CD4-positive, alpha-beta T cell (primary cell): ENCODE measurements at regions not wholly inside any gene's neighbourhood (a gene's known extent, or its start where the extent isn't known, plus 50 kb on each side); places are given as distances from the start of the nearest gene placed in this dataset.

ENCODE experiments used
- ATAC-seq: fragments of 200-7000 bp; cut with Tn5 transposase; one replicate; pipeline ENCODE4 v1.10.0; 2022; ENCODE audit warnings: mild to moderate bottlenecking; ENCODE audit not compliant: poor library complexity
- CTCF ChIA-PET: fragments of 350-600 bp; sonication (Branson Sonifier 250); formaldehyde crosslinking; loops from one replicate; lab custom pipeline; 2021; ENCODE audit warnings: antibody characterized with exemption, inconsistent platforms; lab: Charles Lee
- POLR2A ChIA-PET: fragments of 350-600 bp; sonication (Branson Sonifier 250); formaldehyde crosslinking; loops from one replicate; lab custom pipeline; 2021; ENCODE audit warnings: antibody characterized with exemption, inconsistent platforms; lab: Charles Lee
- DNase-seq, 14 experiments: peaks; one replicate each; pipeline ENCODE4 v3.0.0-alpha.2; 2013 to 2020; ENCODE audit warnings: mixed read lengths in 2 of 14
- H3K27ac ChIP-seq, 2 donors: one replicate each; pipeline versions ENCODE4 v1.5.1 to v1.7.0; 2013; ENCODE audit warnings: low read length in 2 of 2, low read depth in 1 of 2, mild to moderate bottlenecking in 1 of 2
- H3K27me3 ChIP-seq, 2 experiments: 1 replicate in 1 of 2; 2 replicates in 1 of 2; pipeline versions ENCODE4 v1.6.1 to v1.7.0; 2013; ENCODE audit warnings: low read length in 2 of 2, control low read depth in 1 of 2, mild to moderate bottlenecking in 1 of 2, moderate library complexity in 1 of 2; ENCODE audit not compliant: insufficient read depth in 2 of 2, control insufficient read depth in 1 of 2
- H3K36me3 ChIP-seq: one replicate; pipeline ENCODE4 v1.6.1; 2013; ENCODE audit warnings: low read length, control low read depth; ENCODE audit not compliant: insufficient read depth
- H3K4me1 ChIP-seq: one replicate; pipeline ENCODE4 v1.6.1; 2013; ENCODE audit warnings: low read length, control low read depth; ENCODE audit not compliant: insufficient read depth
- H3K4me3 ChIP-seq: one replicate; pipeline ENCODE4 v1.5.1; 2013; ENCODE audit warnings: mild to moderate bottlenecking, low read length, moderate library complexity
- H3K9me3 ChIP-seq, 2 experiments: 1 replicate in 1 of 2; 2 replicates in 1 of 2; pipeline versions ENCODE4 v1.6.1 to v1.7.0; 2013; ENCODE audit warnings: low read length in 2 of 2, mild to moderate bottlenecking in 2 of 2, control low read depth in 1 of 2, moderate library complexity in 1 of 2; ENCODE audit not compliant: control insufficient read depth in 1 of 2, insufficient read depth in 1 of 2
- H3K27ac Mint-ChIP-seq: one replicate; pipeline ENCODE4 v1.8.0; 2020; ENCODE audit warnings: mixed read lengths
- H3K27me3 Mint-ChIP-seq: one replicate; pipeline ENCODE4 v1.8.0; 2021; ENCODE audit warnings: mixed read lengths
- H3K36me3 Mint-ChIP-seq: one replicate; pipeline ENCODE4 v1.8.0; 2021; ENCODE audit warnings: low read depth, mixed read lengths
- H3K4me1 Mint-ChIP-seq: one replicate; pipeline ENCODE4 v1.8.0; 2021; ENCODE audit warnings: low read depth, mixed read lengths
- H3K4me3 Mint-ChIP-seq: one replicate; pipeline ENCODE4 v1.8.0; 2020; ENCODE audit warnings: mild to moderate bottlenecking, mixed read lengths
- H3K9me3 Mint-ChIP-seq: one replicate; pipeline ENCODE4 v1.8.0; 2020; ENCODE audit warnings: mixed read lengths
- intact Hi-C, 2 experiments: fragments of 100-400 bp; cut with DNase I in 1 of 2; cut with micrococcal nuclease in 1 of 2; formaldehyde crosslinking; loops; one replicate each; pipeline versions ENCODE4 v1.15.1 to v1.9.0; 2023 to 2025; cut with DNase I, micrococcal nuclease
- TF ChIP-seq, protein P1 (sequence below): fragments of 200-600 bp; IDR thresholded peaks from one replicate; pipeline ENCODE4 v1.8.0; 2022; ENCODE audit warnings: antibody characterized with exemption, mild to moderate bottlenecking

DNA sequence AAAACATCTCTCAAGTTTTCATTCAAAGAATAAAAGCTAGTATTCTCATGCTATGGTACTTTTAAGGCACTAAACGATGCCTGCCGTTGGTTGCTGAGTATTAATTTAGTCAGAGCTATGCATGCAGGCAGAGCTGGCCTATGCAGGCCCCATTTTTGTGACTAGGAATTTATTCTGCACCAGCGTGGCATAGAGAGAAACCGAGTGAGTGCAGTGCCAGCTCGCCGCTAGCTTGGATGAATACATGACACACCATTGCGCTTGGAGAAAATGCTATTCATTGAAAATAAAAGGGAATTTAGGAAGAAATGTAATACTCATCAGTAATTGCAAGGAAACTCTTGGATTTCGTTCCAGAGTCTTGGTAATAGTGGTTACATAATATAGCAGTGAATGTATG lies 231.6 kb upstream of the RBFOX1 start:
- Mint-ChIP-seq H3K36me3 (no peaks in the 10 kb centered on the region), H3K4me1 (no peaks in the 10 kb centered on the region), H3K27me3 (no peaks in the 10 kb centered on the region), H3K9me3 (peaks cover 11% of the 10 kb centered on the region), H3K4me3 (no peak overlapping the region), H3K27ac (no peak overlapping the region)
- POLR2A ChIA-PET: no interaction called here
- no peaks in the 10 kb centered on the region for H3K27me3 ChIP-seq
- ATAC-seq (no peak), DNase-seq (no peak)
- no peak overlapping the region for H3K27ac ChIP-seq
- no peaks in the 10 kb centered on the region for H3K9me3 ChIP-seq
- no peak overlapping the region for H3K4me3 ChIP-seq
- TF ChIP-seq, protein P1, sequence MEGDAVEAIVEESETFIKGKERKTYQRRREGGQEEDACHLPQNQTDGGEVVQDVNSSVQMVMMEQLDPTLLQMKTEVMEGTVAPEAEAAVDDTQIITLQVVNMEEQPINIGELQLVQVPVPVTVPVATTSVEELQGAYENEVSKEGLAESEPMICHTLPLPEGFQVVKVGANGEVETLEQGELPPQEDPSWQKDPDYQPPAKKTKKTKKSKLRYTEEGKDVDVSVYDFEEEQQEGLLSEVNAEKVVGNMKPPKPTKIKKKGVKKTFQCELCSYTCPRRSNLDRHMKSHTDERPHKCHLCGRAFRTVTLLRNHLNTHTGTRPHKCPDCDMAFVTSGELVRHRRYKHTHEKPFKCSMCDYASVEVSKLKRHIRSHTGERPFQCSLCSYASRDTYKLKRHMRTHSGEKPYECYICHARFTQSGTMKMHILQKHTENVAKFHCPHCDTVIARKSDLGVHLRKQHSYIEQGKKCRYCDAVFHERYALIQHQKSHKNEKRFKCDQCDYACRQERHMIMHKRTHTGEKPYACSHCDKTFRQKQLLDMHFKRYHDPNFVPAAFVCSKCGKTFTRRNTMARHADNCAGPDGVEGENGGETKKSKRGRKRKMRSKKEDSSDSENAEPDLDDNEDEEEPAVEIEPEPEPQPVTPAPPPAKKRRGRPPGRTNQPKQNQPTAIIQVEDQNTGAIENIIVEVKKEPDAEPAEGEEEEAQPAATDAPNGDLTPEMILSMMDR: no peak
- intact Hi-C loops: no loop called here
- CTCF ChIA-PET: no interaction called here
- H3K36me3 ChIP-seq: no peaks in the 10 kb centered on the region
- H3K4me1 ChIP-seq: no peaks in the 10 kb centered on the region

DNA sequence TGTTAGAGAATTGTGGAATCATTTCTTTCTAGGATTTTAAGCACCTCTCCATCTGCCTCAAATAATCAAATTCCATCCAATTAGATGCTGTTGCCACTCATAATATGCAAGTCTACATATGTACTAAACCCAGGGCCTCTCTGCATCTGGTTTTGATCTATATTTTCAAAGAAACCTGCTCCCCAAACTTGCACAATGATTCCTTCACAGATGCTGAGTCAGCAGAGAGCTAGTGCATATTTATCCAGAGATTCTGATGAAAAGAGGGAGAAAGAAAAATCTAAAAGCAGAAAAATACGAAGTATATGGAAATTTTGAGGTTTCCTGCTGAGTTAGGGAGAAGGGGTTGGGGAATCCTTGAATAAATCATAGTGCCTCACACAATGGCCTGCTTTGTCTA lies 235.1 kb upstream of the RBFOX1 start:
- Mint-ChIP-seq H3K27ac (no peak overlapping the region), H3K9me3 (peaks cover 9% of the 10 kb centered on the region), H3K4me1 (no peaks in the 10 kb centered on the region), H3K36me3 (no peaks in the 10 kb centered on the region), H3K4me3 (no peak overlapping the region), H3K27me3 (no peaks in the 10 kb centered on the region)
- DNase-seq (no peak), ATAC-seq (no peak)
- H3K27me3 ChIP-seq: no peaks in the 10 kb centered on the region
- H3K9me3 ChIP-seq: peaks cover 0 to 5% of the 10 kb centered on the region in 2 experiments
- H3K36me3 ChIP-seq: no peaks in the 10 kb centered on the region
- ChIA-PET POLR2A (no interaction called here), CTCF (no interaction called here)
- TF ChIP-seq, protein P1: no peak
- no peak overlapping the region for H3K4me3 ChIP-seq
- H3K27ac ChIP-seq: no peak overlapping the region
- intact Hi-C loops: no loop called here
- no peaks in the 10 kb centered on the region for H3K4me1 ChIP-seq

DNA sequence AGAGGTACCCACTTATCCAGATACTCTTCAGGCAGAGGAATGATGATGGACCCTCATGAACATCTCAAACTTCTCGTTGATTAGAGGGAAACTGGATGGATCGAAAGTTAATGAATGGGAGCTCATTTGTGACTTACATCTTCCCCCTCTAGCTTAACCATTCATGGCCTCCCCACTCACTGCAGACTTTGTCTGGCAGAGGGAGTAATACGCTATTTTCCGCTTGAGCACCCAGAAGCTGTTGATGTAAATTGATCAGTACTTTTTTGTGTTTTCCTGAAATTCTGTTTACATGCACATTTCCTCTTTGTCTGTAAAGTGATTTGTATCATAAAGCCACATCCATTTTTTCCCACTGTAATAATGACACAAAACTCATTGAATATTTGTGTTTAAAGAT lies 239.1 kb upstream of the RBFOX1 start:
- intact Hi-C loops: no loop called here
- TF ChIP-seq, protein P1: no peak
- ChIA-PET CTCF (no interaction called here), POLR2A (no interaction called here)
- no peak overlapping the region for H3K27ac ChIP-seq
- no peaks in the 10 kb centered on the region for H3K36me3 Mint-ChIP-seq
- no peaks in the 10 kb centered on the region for H3K4me1 ChIP-seq
- H3K4me1 Mint-ChIP-seq: no peaks in the 10 kb centered on the region
- DNase-seq (no peak), ATAC-seq (no peak)
- H3K27me3 ChIP-seq: peaks cover 0 to 2% of the 10 kb centered on the region in 2 experiments
- H3K4me3 Mint-ChIP-seq: no peak overlapping the region
- H3K27me3 Mint-ChIP-seq: no peaks in the 10 kb centered on the region
- H3K36me3 ChIP-seq: no peaks in the 10 kb centered on the region
- no peak overlapping the region for H3K27ac Mint-ChIP-seq
- H3K4me3 ChIP-seq: no peak overlapping the region
- H3K9me3 Mint-ChIP-seq: peaks cover 9% of the 10 kb centered on the region
- peaks cover 0 to 5% of the 10 kb centered on the region in 2 experiments for H3K9me3 ChIP-seq
